CD8-positive, alpha-beta memory T cell (primary cell): ENCODE measurements at regions not wholly inside any gene's neighbourhood (a gene's known extent, or its start where the extent isn't known, plus 50 kb on each side); places are given as distances from the start of the nearest gene placed in this dataset.
A peak's percentile ranks its signal among the peaks of the same experiment; 100 is the strongest.
"Not testable (repeated sequence)": the region's sequence is repeated elsewhere in the genome, so short reads cannot be mapped to it uniquely, and the experiment has no call there.

ENCODE experiments used
- CTCF ChIA-PET: fragments of 350-600 bp; sonication (Branson Sonifier 250); formaldehyde crosslinking; loops from one replicate; lab custom pipeline; 2021; ENCODE audit warnings: antibody characterized with exemption; lab: Charles Lee
- POLR2A ChIA-PET: fragments of 350-600 bp; sonication (Branson Sonifier 250); formaldehyde crosslinking; loops from one replicate; lab custom pipeline; 2021; ENCODE audit warnings: antibody characterized with exemption; lab: Charles Lee
- DNase-seq, 5 donors: peaks; one replicate each; pipeline versions ENCODE4 v3.0.0 to v3.0.0-alpha.2; 2020 to 2022; ENCODE audit warnings: mixed read lengths in 1 of 5
- H3K27ac ChIP-seq: one replicate; pipeline ENCODE4 v1.7.0; 2013; ENCODE audit warnings: low read depth, mild to moderate bottlenecking, low read length, moderate library complexity
- H3K27me3 ChIP-seq: 2 replicates; pipeline ENCODE4 v1.7.0; 2013; ENCODE audit warnings: low read length, mild to moderate bottlenecking; ENCODE audit not compliant: insufficient read depth, poor library complexity, severe bottlenecking
- H3K36me3 ChIP-seq: 2 replicates; pipeline ENCODE4 v1.7.0; 2013; ENCODE audit warnings: mild to moderate bottlenecking, low read length, moderate library complexity; ENCODE audit not compliant: insufficient read depth
- H3K4me1 ChIP-seq: 2 replicates; pipeline ENCODE4 v1.7.0; 2013; ENCODE audit warnings: mild to moderate bottlenecking, low read length, moderate library complexity; ENCODE audit not compliant: insufficient read depth
- H3K4me3 ChIP-seq: 2 replicates; pipeline ENCODE4 v1.7.0; 2013; ENCODE audit warnings: mild to moderate bottlenecking, low read length
- H3K9me3 ChIP-seq: 2 replicates; pipeline ENCODE4 v1.7.0; 2013; ENCODE audit warnings: mild to moderate bottlenecking, low read length
- H3K27ac Mint-ChIP-seq, 8 donors: one replicate each; pipeline ENCODE4 v1.8.0; 2020 to 2021; ENCODE audit warnings: mixed read lengths in 8 of 8, mild to moderate bottlenecking in 6 of 8, inconsistent platforms in 3 of 8, moderate library complexity in 3 of 8
- H3K27me3 Mint-ChIP-seq, 2 donors: one replicate each; pipeline ENCODE4 v1.8.0; 2020 to 2021; ENCODE audit warnings: mixed read lengths in 2 of 2, mild to moderate bottlenecking in 1 of 2, moderate library complexity in 1 of 2
- H3K36me3 Mint-ChIP-seq, 3 donors: one replicate each; pipeline ENCODE4 v1.8.0; 2020 to 2021; ENCODE audit warnings: mixed read lengths in 3 of 3, inconsistent platforms in 1 of 3, mild to moderate bottlenecking in 1 of 3
- H3K4me1 Mint-ChIP-seq, 3 donors: one replicate each; pipeline ENCODE4 v1.8.0; 2020 to 2021; ENCODE audit warnings: mixed read lengths in 3 of 3, inconsistent platforms in 1 of 3, mild to moderate bottlenecking in 1 of 3
- H3K4me3 Mint-ChIP-seq, 7 donors: one replicate each; pipeline ENCODE4 v1.8.0; 2020 to 2021; ENCODE audit warnings: mixed read lengths in 7 of 7, mild to moderate bottlenecking in 6 of 7, moderate library complexity in 4 of 7, inconsistent platforms in 2 of 7
- H3K9me3 Mint-ChIP-seq, 5 donors: one replicate each; pipeline ENCODE4 v1.8.0; 2020 to 2022; ENCODE audit warnings: mixed read lengths in 5 of 5, mild to moderate bottlenecking in 3 of 5, moderate library complexity in 2 of 5, inconsistent platforms in 1 of 5

DNA sequence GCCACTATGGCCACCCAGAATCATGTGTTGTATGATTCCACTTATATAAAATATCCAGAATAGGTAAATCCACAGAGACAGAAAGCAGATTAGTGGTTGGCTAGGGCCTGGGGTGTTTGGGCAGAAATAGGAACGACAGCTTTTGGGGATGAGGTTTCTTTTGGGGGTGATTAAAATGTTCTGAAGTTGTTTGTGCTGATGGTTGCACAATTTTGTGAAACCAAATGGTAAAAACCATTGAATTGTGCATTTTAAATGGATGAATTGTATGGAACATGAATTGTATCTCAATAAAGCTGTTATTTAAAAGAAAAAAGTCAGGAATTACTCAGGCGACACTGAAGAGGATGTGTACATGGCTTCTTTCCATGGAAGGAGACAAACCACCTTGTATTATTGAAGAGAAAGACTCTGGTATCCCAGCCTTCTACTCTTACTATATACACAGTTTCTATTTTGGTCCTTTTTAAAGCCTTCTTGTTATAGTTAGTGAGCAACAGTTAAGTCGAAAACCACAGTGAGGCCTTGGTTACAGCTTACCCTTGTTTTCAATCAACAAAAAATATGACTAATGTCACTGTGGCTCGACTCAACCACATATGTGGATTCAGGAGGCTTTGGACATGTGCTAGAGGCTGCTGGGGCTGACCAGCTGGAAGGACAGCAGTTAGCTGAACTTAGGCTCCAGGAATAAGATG lies 57.1 kb upstream of the KMT2E start:
- peaks cover 0 to 4% (median 4%) of the 10 kb centered on the region in 3 donors for H3K36me3 Mint-ChIP-seq
- H3K27me3 Mint-ChIP-seq = no peaks in the 10 kb centered on the region
- H3K4me1 Mint-ChIP-seq = peaks cover 19 to 40% (median 22%) of the 10 kb centered on the region in 3 donors
- H3K9me3 Mint-ChIP-seq = no peaks in the 10 kb centered on the region
- peak overlapping the region in 6 of 7 donors; percentile 2 to 56 (median 20) for H3K4me3 Mint-ChIP-seq
- Histone ChIP-seq H3K4me3 (no peak overlapping the region), H3K4me1 (peaks cover 12% of the 10 kb centered on the region), H3K27ac (no peak overlapping the region), H3K27me3 (no peaks in the 10 kb centered on the region), H3K9me3 (no peaks in the 10 kb centered on the region), H3K36me3 (no peaks in the 10 kb centered on the region)
- POLR2A ChIA-PET = interaction anchor here (0.6 to 1.3 kb wide), 2 partner anchors 56 to 67 kb away, joined by 3 to 5 read pairs; no protein-coding TSS in a partner anchor
- peak overlapping the region; percentile 72 to 98 (median 93) for H3K27ac Mint-ChIP-seq
- CTCF ChIA-PET = interaction anchor here (1.0 to 2.1 kb wide), 2 partner anchors 11 to 27 kb away, joined by 3 to 4 read pairs; no protein-coding TSS in a partner anchor
- DNase-seq = peak in 2 of 5 donors; percentile 24 to 61

DNA sequence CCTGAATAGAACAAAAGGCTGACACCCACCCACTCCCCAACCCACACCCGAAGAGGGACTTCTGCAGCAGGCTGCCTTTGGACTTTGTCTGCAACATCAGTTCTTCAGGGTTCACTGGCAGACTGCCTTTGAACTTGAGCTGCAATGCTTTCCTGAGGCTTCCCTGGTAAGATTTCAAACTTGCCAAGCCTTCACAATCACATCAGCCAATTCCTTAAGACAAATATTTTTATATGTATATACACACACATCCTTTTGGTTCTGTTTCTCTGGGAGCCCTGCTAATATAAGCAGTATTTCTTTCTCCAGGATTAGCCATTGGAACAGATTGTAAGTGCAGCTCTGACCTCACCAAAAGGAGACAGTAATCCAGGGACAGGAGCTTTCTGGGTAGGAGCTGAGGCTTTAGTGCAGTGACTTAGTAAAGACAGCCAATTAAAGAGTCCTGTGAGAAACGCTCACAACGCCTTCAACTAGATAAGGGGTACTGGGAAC lies 55.6 kb upstream of the KMT2E start:
- H3K27ac Mint-ChIP-seq = peak overlapping the region in 3 of 8 donors; percentile 6 to 74 (median 14)
- H3K9me3 Mint-ChIP-seq = no peaks in the 10 kb centered on the region
- H3K4me3 ChIP-seq = no peak overlapping the region
- H3K9me3 ChIP-seq = no peaks in the 10 kb centered on the region
- H3K4me1 Mint-ChIP-seq = peaks cover 20 to 49% (median 22%) of the 10 kb centered on the region in 3 donors
- peaks cover 9 to 11% (median 10%) of the 10 kb centered on the region in 3 donors for H3K36me3 Mint-ChIP-seq
- H3K27me3 Mint-ChIP-seq = no peaks in the 10 kb centered on the region
- H3K4me1 ChIP-seq = peaks cover 12% of the 10 kb centered on the region
- CTCF ChIA-PET = interaction anchor here (1.7 kb wide), 1 partner anchor 32 kb away, joined by 3 read pairs; no protein-coding TSS in a partner anchor
- no peak for DNase-seq
- H3K36me3 ChIP-seq = no peaks in the 10 kb centered on the region
- POLR2A ChIA-PET = no interaction called here
- no peaks in the 10 kb centered on the region for H3K27me3 ChIP-seq
- no peak overlapping the region for H3K27ac ChIP-seq
- no peak overlapping the region for H3K4me3 Mint-ChIP-seq

DNA sequence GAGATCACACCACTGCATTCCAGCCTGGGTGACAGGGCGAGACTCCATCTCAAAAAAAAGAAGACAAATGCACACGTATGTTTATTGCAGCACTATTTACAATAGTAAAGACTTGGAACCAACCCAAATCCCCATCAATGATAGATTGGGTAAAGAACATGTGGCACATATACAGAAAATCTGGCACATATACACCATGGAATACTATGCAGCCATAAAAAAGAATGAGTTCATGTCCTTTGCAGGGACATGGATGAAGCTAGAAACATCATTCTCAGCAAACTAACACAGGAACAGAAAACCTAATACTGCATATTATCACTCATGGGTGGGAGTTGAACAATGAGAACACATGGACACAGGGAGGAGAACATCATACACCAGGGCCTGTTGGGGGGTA lies 54.5 kb upstream of the KMT2E start:
- H3K4me3 Mint-ChIP-seq, DNase-seq, H3K27ac ChIP-seq, H3K4me3 ChIP-seq, H3K27me3 ChIP-seq, H3K27ac Mint-ChIP-seq, H3K36me3 ChIP-seq, H3K9me3 ChIP-seq, POLR2A ChIA-PET, H3K27me3 Mint-ChIP-seq, H3K9me3 Mint-ChIP-seq: not testable (repeated sequence)
- peaks cover 20 to 44% (median 22%) of the 10 kb centered on the region in 3 donors for H3K4me1 Mint-ChIP-seq
- peaks cover 12% of the 10 kb centered on the region for H3K4me1 ChIP-seq
- H3K36me3 Mint-ChIP-seq = peaks cover 12 to 18% (median 17%) of the 10 kb centered on the region in 3 donors
- CTCF ChIA-PET = interaction anchor here (0.6 to 1.7 kb wide), 2 partner anchors 9 to 33 kb away, joined by 3 read pairs; no protein-coding TSS in a partner anchor

DNA sequence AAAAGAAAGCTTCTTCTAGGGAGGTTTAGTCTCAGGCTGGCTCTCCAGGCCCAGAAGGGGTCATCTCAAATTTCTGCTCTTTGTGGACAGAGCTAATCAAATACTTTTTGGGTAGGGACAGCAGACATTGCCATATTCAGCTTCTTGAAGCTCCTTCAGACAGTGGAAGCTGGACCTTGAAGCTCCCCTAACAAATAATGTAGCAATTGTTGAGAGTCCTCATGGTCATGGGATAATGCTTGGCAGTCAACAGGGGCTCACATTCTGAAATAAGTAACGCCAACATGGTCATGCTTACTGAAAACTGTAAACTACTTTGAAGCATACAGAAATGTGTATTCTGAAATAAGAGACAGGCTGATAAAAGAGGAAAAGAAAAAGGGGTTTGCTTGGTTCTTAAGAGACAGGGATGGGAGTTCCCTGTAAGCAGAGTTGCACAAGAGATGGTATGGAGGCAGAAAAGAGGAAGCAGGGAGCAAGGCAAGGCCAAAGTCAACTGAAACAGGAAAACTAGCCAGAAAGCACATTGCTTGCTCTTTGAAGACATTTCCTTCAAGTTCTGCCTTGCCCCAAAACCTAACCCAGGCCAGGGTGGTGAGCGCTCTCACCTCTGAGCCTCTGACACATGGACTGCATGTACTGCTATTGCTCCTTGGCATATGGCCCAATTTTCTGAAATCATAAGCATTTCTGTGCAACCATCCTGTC lies 53.1 kb upstream of the KMT2E start:
- no peaks in the 10 kb centered on the region for H3K27me3 ChIP-seq
- DNase-seq = no peak
- POLR2A ChIA-PET = no interaction called here
- CTCF ChIA-PET = interaction anchor here (1.7 kb wide), 1 partner anchor 20 kb away, joined by 4 read pairs; no protein-coding TSS in a partner anchor
- Mint-ChIP-seq H3K27me3 (no peaks in the 10 kb centered on the region), H3K4me1 (peaks cover 17 to 37% (median 18%) of the 10 kb centered on the region in 3 donors), H3K4me3 (no peak overlapping the region), H3K9me3 (no peaks in the 10 kb centered on the region), H3K27ac (peak overlapping the region in 1 of 8 donors; percentile 0), H3K36me3 (peaks cover 9 to 20% (median 14%) of the 10 kb centered on the region in 3 donors)
- H3K4me3 ChIP-seq = no peak overlapping the region
- peaks cover 12% of the 10 kb centered on the region for H3K4me1 ChIP-seq
- H3K9me3 ChIP-seq = no peaks in the 10 kb centered on the region
- H3K27ac ChIP-seq = no peak overlapping the region
- no peaks in the 10 kb centered on the region for H3K36me3 ChIP-seq

DNA sequence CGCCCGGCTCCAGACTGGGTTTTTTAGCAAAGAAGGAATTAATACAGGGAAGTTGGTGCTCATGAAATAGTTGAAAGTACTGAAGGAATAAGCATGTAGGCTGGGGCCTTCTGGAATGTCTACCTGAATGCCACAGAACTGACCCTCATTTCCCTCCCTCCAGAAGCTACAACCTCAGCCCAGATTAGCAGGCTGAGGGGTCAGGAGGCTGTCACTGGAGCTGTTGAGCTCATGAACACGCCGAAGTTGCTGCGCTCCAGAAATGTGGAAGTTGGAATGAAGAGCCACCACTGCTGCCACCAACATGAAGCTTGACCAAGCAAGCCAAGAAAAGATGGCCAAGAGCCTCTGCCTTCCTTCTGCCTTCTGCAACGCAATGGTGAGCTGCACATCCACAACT lies 52.2 kb upstream of the KMT2E start:
- Mint-ChIP-seq H3K4me3 (no peak overlapping the region), H3K36me3 (peaks cover 9 to 20% (median 14%) of the 10 kb centered on the region in 3 donors), H3K4me1 (peaks cover 9 to 28% (median 10%) of the 10 kb centered on the region in 3 donors), H3K27me3 (no peaks in the 10 kb centered on the region), H3K27ac (peak overlapping the region in 4 of 8 donors; percentile 11 to 70 (median 31)), H3K9me3 (no peaks in the 10 kb centered on the region)
- H3K27me3 ChIP-seq = no peaks in the 10 kb centered on the region
- DNase-seq = no peak
- no peaks in the 10 kb centered on the region for H3K9me3 ChIP-seq
- peaks cover 7% of the 10 kb centered on the region for H3K4me1 ChIP-seq
- H3K4me3 ChIP-seq = no peak overlapping the region
- H3K36me3 ChIP-seq = no peaks in the 10 kb centered on the region
- no peak overlapping the region for H3K27ac ChIP-seq
- CTCF ChIA-PET = interaction anchor here (0.7 to 1.4 kb wide), 2 partner anchors 19 to 1074 kb away, joined by 3 to 4 read pairs; no protein-coding TSS in a partner anchor
- POLR2A ChIA-PET = interaction anchor here (0.6 kb wide), 1 partner anchor 50 kb away, joined by 12 read pairs; no protein-coding TSS in a partner anchor

DNA sequence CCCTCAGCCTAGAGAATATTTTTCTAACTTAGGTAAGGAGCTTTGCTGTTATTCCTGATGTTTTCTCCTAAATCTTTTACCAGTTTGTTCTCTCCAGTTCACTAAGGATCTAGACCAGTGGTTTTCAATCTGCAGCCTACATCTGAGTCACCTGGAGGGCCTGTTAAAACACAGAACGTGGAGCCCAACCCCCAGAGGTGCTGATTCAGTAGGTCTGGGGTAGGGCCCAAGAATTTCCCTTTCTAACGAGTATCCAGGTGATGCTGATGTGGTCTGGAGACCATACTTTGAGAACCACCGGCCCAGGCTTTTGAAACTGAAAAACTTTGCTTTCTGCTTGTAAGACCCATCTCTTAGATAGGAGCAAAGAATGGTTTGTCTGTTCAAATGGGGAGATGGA lies 51.2 kb upstream of the KMT2E start:
- Mint-ChIP-seq H3K4me3 (no peak overlapping the region), H3K4me1 (peaks cover 0 to 23% (median 1%) of the 10 kb centered on the region in 3 donors), H3K27ac (peak overlapping the region in 4 of 8 donors; percentile 39 to 79 (median 60)), H3K36me3 (peaks cover 7 to 23% (median 14%) of the 10 kb centered on the region in 3 donors), H3K9me3 (no peaks in the 10 kb centered on the region), H3K27me3 (no peaks in the 10 kb centered on the region)
- ChIA-PET CTCF (interaction anchor here (1.4 kb wide), 1 partner anchor 18 kb away, joined by 4 read pairs; no protein-coding TSS in a partner anchor), POLR2A (no interaction called here)
- no peaks in the 10 kb centered on the region for H3K9me3 ChIP-seq
- DNase-seq = no peak
- no peaks in the 10 kb centered on the region for H3K36me3 ChIP-seq
- no peak overlapping the region for H3K4me3 ChIP-seq
- H3K4me1 ChIP-seq = no peaks in the 10 kb centered on the region
- no peaks in the 10 kb centered on the region for H3K27me3 ChIP-seq
- no peak overlapping the region for H3K27ac ChIP-seq

DNA sequence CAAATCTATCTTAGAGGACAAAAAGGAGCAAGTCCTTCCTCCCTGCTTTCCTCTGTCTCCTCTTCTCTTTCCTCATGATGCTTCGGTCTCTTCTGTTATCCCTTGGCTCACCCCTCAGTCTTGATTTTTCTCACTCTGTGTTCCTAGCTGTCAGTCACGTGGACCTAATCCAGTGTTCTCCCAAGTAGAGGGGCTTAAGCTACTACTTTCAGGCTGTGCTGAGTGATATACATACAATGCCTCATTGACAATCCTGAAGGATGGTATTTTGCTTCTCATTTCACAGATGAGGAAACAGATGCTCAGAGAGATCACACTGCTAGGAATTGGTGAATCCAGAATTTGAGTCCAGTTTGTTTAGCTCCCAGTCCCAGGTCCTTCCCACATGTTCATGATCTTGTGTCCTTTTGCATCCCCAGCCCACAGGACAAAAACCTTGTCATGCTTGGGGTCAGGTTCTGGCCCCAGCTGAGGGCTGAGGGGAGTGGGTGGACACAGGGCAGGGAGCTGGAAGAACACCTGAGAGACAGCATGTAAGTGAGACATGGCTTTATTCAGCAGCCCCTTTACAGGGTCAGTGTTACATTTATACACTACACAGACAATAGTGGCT lies 50.5 kb upstream of the KMT2E start:
- POLR2A ChIA-PET = no interaction called here
- Histone ChIP-seq H3K36me3 (no peaks in the 10 kb centered on the region), H3K4me3 (no peak overlapping the region), H3K4me1 (no peaks in the 10 kb centered on the region), H3K9me3 (no peaks in the 10 kb centered on the region), H3K27ac (no peak overlapping the region), H3K27me3 (no peaks in the 10 kb centered on the region)
- DNase-seq = no peak
- Mint-ChIP-seq H3K4me1 (peaks cover 0 to 23% (median 1%) of the 10 kb centered on the region in 3 donors), H3K36me3 (peaks cover 7 to 23% (median 14%) of the 10 kb centered on the region in 3 donors), H3K27ac (peak overlapping the region in 7 of 8 donors; percentile 6 to 83 (median 48)), H3K9me3 (no peaks in the 10 kb centered on the region), H3K27me3 (no peaks in the 10 kb centered on the region), H3K4me3 (no peak overlapping the region)
- CTCF ChIA-PET = interaction anchor here (0.6 to 1.0 kb wide), 2 partner anchors 18 to 80 kb away, joined by 3 read pairs; no protein-coding TSS in a partner anchor
